ENCODE measurements at regions not wholly inside any gene's neighbourhood (a gene's known extent, or its start where the extent isn't known, plus 50 kb on each side); places are given as distances from the start of the nearest gene placed in this dataset.

GRCh38 chr5:125508225-125508624 is 761.8 kb upstream of the ZNF608 start:
- H3K4me1 ChIP-seq = no peaks in the 10 kb centered on the region
- H3K27ac ChIP-seq = no peak overlapping the region
- ATAC-seq (no peak), DNase-seq (no peak)
- H3K27me3 ChIP-seq (ENCODE audit: low read depth) = no peaks in the 10 kb centered on the region
- H3K36me3 ChIP-seq = no peaks in the 10 kb centered on the region
- no peak for TF ChIP-seq CTCF (IDR thresholded peaks at IDR 0.05)
- H3K4me3 ChIP-seq = no peak overlapping the region
- no peaks in the 10 kb centered on the region for H3K9me3 ChIP-seq
- intact Hi-C loops (cut with DNase I) = no loop called here

- H3K9me3 ChIP-seq = no peaks in the 10 kb centered on the region
- H3K27ac ChIP-seq = no peak overlapping the region
- DNase-seq (no peak), ATAC-seq (no peak)
- no peaks in the 10 kb centered on the region for H3K36me3 ChIP-seq
- intact Hi-C loops (cut with DNase I) = no loop called here
- H3K4me1 ChIP-seq = no peaks in the 10 kb centered on the region
- H3K27me3 ChIP-seq (ENCODE audit: low read depth) = no peaks in the 10 kb centered on the region
- H3K4me3 ChIP-seq = no peak overlapping the region
- TF ChIP-seq CTCF (IDR thresholded peaks at IDR 0.05) = no peak
These were observed 764.2 kb upstream of the ZNF608 start for GRCh38 chr5:125510651-125511050.

- Histone ChIP-seq H3K27ac (no peak overlapping the region), H3K27me3 (ENCODE audit: low read depth) (no peaks in the 10 kb centered on the region), H3K4me1 (no peaks in the 10 kb centered on the region), H3K36me3 (no peaks in the 10 kb centered on the region), H3K4me3 (no peak overlapping the region), H3K9me3 (no peaks in the 10 kb centered on the region)
- DNase-seq (no peak), ATAC-seq (no peak)
- intact Hi-C loops (cut with DNase I) = no loop called here
- no peak for TF ChIP-seq CTCF (IDR thresholded peaks at IDR 0.05)
These were observed 771.6 kb upstream of the ZNF608 start for GRCh38 chr5:125517973-125518550.

GRCh38 chr5:125521289-125521688 is 774.9 kb upstream of the ZNF608 start:
- Histone ChIP-seq H3K9me3 (no peaks in the 10 kb centered on the region), H3K27ac (no peak overlapping the region), H3K36me3 (no peaks in the 10 kb centered on the region), H3K4me3 (no peak overlapping the region), H3K27me3 (ENCODE audit: low read depth) (no peaks in the 10 kb centered on the region), H3K4me1 (no peaks in the 10 kb centered on the region)
- DNase-seq (no peak), ATAC-seq (no peak)
- no peak for TF ChIP-seq CTCF (IDR thresholded peaks at IDR 0.05)
- intact Hi-C loops (cut with DNase I) = no loop called here

- DNase-seq (no peak), ATAC-seq (no peak)
- intact Hi-C loops (cut with DNase I) = no loop called here
- no peak overlapping the region for H3K27ac ChIP-seq
- no peak overlapping the region for H3K4me3 ChIP-seq
- no peaks in the 10 kb centered on the region for H3K9me3 ChIP-seq
- TF ChIP-seq CTCF (IDR thresholded peaks at IDR 0.05) = no peak
- H3K36me3 ChIP-seq = no peaks in the 10 kb centered on the region
- H3K27me3 ChIP-seq (ENCODE audit: low read depth) = no peaks in the 10 kb centered on the region
- H3K4me1 ChIP-seq = no peaks in the 10 kb centered on the region
These were observed 778.9 kb upstream of the ZNF608 start for GRCh38 chr5:125525356-125525755.

- no peak overlapping the region for H3K27ac ChIP-seq
- no peaks in the 10 kb centered on the region for H3K27me3 ChIP-seq (ENCODE audit: low read depth)
- no peak for TF ChIP-seq CTCF (IDR thresholded peaks at IDR 0.05)
- no peak for DNase-seq
- H3K36me3 ChIP-seq = no peaks in the 10 kb centered on the region
- H3K9me3 ChIP-seq = no peaks in the 10 kb centered on the region
- H3K4me1 ChIP-seq = no peaks in the 10 kb centered on the region
- H3K4me3 ChIP-seq = no peak overlapping the region
- intact Hi-C loops (cut with DNase I) = no loop called here
- ATAC-seq = no peak
These were observed 780.5 kb upstream of the ZNF608 start for GRCh38 chr5:125526966-125527365.
